Choroid plexus epithelial cell (primary cell): ENCODE measurements at regions not wholly inside any gene's neighbourhood (a gene's known extent, or its start where the extent isn't known, plus 50 kb on each side); places are given as distances from the start of the nearest gene placed in this dataset.

Source experiments
- DNase-seq: peaks from one replicate; pipeline ENCODE4 v3.0.0-alpha.2; 2010; ENCODE audit warnings: low read depth
- H3K4me3 ChIP-seq: 2 replicates; pipeline ENCODE4 v1.5.1; 2011; ENCODE audit warnings: low read depth, mild to moderate bottlenecking, control low read depth, low read length, moderate library complexity
- TF ChIP-seq, protein P1 (sequence below): conservative IDR thresholded peaks from 2 replicates; pipeline ENCODE4 v1.5.1; 2011; ENCODE audit warnings: low read depth, mild to moderate bottlenecking, control low read depth, inconsistent platforms, low read length, moderate library complexity

DNA sequence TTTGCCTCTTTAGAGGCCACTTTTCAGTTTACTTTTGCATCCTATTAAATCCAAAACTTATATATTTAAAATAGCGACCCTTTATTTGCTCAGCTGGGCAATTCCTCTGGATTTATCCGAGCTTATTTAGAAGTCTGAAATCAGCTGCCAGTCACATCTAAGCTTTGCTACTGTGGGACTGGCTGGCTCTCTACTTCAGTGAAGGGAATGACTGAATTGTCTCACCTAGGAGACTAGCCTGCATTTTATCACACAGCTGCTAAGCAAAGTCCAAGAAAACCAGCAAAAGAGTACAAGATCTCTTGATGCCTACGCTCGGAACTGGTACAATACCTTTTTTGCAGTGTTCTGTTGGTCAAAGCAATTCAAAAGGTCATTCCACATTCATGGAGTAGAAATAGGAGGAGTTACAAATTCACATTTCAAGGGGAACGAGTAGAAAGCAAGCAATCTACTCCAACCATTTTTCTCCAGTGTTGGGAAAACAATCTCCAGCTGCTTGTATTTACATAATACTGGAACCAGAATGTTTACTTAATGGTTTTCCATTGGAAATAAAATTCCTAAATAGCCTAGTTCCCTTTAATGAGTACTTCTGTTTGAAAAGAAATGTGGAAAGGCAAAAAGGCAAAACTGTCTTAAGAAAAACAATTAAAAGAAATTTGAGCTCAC, 160.2 kb downstream of the MAGEB5 start:
- no peak overlapping the region for H3K4me3 ChIP-seq
- no peak for DNase-seq
- TF ChIP-seq, protein P1, sequence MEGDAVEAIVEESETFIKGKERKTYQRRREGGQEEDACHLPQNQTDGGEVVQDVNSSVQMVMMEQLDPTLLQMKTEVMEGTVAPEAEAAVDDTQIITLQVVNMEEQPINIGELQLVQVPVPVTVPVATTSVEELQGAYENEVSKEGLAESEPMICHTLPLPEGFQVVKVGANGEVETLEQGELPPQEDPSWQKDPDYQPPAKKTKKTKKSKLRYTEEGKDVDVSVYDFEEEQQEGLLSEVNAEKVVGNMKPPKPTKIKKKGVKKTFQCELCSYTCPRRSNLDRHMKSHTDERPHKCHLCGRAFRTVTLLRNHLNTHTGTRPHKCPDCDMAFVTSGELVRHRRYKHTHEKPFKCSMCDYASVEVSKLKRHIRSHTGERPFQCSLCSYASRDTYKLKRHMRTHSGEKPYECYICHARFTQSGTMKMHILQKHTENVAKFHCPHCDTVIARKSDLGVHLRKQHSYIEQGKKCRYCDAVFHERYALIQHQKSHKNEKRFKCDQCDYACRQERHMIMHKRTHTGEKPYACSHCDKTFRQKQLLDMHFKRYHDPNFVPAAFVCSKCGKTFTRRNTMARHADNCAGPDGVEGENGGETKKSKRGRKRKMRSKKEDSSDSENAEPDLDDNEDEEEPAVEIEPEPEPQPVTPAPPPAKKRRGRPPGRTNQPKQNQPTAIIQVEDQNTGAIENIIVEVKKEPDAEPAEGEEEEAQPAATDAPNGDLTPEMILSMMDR = no peak

DNA sequence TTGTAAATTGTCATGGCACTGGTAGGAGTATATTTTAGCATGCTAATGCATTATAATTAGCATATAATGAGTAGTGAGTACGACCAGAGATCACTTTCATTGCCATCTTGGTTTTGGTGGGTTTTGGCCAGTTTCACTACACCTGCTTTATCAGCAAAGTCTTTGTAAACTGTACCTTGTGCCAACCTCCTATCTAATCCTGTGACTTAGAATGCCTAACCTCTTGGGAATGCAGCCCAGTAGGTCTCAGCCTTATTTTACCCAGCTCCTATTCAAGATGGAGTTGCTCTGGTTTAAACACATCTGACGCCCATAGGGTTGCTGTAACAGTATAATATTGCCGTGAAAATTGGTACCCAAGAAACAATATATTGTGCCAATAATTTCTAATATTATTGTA, 159.4 kb downstream of the MAGEB5 start:
- TF ChIP-seq, protein P1 = no peak
- no peak for DNase-seq
- H3K4me3 ChIP-seq = no peak overlapping the region

DNA sequence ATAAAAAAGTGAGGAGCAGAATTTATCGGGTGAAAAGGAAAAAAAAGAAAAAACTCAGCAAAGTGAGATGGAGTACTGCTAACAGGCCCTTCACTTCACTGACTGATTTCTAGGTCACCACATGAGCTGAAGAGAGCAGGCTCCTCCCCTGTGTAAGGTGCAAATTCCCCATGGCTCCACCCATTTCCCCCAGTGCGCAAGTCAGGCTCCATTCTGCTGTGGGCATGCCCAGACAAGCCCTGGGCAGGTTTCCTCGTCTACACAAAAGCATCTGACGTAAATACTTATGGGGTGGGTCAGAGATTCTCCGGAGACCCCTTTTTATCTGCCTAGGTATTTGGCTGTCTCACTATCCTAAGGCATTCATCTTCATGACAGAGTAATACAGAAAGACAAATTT, 157.9 kb downstream of the MAGEB5 start:
- no peak overlapping the region for H3K4me3 ChIP-seq
- TF ChIP-seq, protein P1 = no peak
- DNase-seq = no peak

DNA sequence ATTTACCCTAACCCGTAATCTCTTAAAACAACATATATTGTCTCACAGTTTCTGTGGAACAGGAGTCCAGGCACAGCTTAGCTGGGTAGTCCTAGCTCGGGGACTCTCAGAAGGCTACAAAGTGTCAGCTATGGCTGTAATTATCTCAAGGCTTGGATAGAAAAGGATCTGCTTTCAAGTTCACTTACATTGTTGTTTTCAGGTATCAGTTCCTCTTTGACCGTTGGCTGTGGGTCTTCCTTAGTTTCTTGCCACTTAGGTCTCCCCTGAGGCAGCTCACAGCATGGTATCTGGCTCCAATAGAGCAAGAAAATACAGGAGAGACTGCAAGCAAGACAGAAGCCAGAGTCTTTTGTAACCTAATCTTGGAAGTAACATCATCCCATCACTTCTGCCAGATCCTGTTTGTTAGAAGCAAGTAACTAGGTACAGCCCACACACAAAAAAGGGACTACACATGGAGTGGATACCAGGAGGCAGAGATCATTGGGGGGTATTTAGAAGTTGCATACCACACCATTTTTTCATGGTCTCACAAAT, 137.0 kb downstream of the MAGEB5 start:
- no peak overlapping the region for H3K4me3 ChIP-seq
- TF ChIP-seq, protein P1 = no peak
- peak; percentile 0 for DNase-seq

DNA sequence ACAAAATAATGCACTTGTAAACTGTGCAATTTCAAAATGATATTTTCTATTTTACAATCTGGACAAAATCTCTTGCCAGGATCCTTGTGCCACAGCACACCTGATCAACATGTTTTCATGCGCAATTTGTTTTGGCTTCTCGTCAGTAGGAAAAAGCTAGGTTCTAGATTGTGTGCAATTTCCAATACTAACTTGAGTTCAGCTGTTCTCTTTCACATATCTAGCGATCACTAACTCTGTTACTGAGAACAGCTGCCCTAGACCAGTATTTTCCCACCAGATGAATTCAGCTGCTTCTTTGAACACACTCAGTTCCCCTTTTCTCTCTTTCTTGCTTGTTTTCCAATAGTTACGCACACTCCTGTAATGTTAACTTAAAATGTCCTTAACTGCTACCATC, 131.2 kb downstream of the MAGEB5 start:
- DNase-seq = no peak
- TF ChIP-seq, protein P1 = no peak
- no peak overlapping the region for H3K4me3 ChIP-seq

DNA sequence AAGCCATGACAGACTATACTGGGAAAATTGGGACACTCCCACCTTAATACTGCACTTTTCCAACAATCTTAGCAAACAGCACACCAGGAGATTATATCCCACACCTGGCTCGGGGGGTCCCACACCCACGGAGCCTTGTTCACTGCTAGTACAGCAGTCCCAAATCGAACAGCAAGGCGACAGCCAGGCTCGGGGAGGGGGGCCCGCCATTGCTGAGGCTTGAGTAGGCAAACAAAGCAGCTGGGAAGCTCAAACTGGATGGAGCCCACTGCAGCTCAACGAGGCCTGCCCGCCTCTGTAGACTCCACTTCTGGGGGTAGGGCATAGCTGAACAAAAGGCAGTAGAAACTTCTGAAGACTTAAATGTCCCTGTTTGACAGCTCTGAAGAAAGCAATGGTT, 118.3 kb downstream of the MAGEB5 start:
- TF ChIP-seq, protein P1 = no peak
- no peak overlapping the region for H3K4me3 ChIP-seq
- no peak for DNase-seq
